ENCODE measurements at regions not wholly inside any gene's neighbourhood (a gene's known extent, or its start where the extent isn't known, plus 50 kb on each side); places are given as distances from the start of the nearest gene placed in this dataset.

GRCh38 chr3:159246385-159246784 lies 444.5 kb downstream of the MFSD1 start:
- no peak overlapping the region for H3K4me2 ChIP-seq (ENCODE audit: insufficient read depth, low read length)
- DNase-seq (ENCODE audit: extremely low read depth in 1 of 4, low spot score in 3 of 4) (no peak), FAIRE-seq (no peak), ATAC-seq (no peak)
- no TSS peak for BruUV-seq (replicated peaks)
- intact Hi-C loops (cut with micrococcal nuclease) (no loop called here), in situ Hi-C loops (cut with MboI) (no loop called here)
- ChIA-PET CTCF (ENCODE audit: low intra/inter-chr PET ratio) (no interaction called here), POLR2A (no interaction called here)
- H3K4me1 ChIP-seq (replicated peaks in 1 of 2; ENCODE audit: control insufficient read depth in 2 of 2, insufficient read depth in 2 of 2, low read length in 2 of 2) = no peaks in the 10 kb centered on the region
- no peak overlapping the region for H2AFZ ChIP-seq (ENCODE audit: low read depth, low read length)
- 0% methylated on average over 5 of the region's 5 CpGs for WGBS (ENCODE audit: insufficient coverage, low coverage, missing lambda C conversion rate)
- H3K27ac ChIP-seq (ENCODE audit: extremely low read depth, low read depth, low read length) = no peak overlapping the region
- no peaks in the 10 kb centered on the region for H3K27me3 ChIP-seq (ENCODE audit: control insufficient read depth in 2 of 2, insufficient read depth in 2 of 2, low read length in 2 of 2)
- no peaks in the 10 kb centered on the region; the same call in 1 of the 2 replicates for H3K9me3 ChIP-seq (replicated peaks; ENCODE audit: control insufficient read depth, insufficient read depth, low read depth, low read length)
- no peak overlapping the region for H3K4me3 ChIP-seq
- no peaks in the 10 kb centered on the region for H3K36me3 ChIP-seq (ENCODE audit: control insufficient read depth, insufficient read depth, low read length)
- no peak overlapping the region for H3K9ac ChIP-seq (ENCODE audit: insufficient read depth in 1 of 2, low read depth in 2 of 2, low read length in 2 of 2)
- no peaks in the 10 kb centered on the region for H3K9me1 ChIP-seq (ENCODE audit: control insufficient read depth, insufficient read depth, low read length)
- H3K79me2 ChIP-seq (ENCODE audit: control insufficient read depth, insufficient read depth, low read length) = no peaks in the 10 kb centered on the region
- no peak for TF ChIP-seq PURB (CRISPR knock-in tag; IDR thresholded peaks at IDR 0.05; ENCODE audit: low read depth)
- TF ChIP-seq, protein P1, sequence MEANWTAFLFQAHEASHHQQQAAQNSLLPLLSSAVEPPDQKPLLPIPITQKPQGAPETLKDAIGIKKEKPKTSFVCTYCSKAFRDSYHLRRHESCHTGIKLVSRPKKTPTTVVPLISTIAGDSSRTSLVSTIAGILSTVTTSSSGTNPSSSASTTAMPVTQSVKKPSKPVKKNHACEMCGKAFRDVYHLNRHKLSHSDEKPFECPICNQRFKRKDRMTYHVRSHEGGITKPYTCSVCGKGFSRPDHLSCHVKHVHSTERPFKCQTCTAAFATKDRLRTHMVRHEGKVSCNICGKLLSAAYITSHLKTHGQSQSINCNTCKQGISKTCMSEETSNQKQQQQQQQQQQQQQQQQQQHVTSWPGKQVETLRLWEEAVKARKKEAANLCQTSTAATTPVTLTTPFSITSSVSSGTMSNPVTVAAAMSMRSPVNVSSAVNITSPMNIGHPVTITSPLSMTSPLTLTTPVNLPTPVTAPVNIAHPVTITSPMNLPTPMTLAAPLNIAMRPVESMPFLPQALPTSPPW (CRISPR knock-in tag; IDR thresholded peaks at IDR 0.05) = no peak
- TF ChIP-seq CREB5 (CRISPR knock-in tag; IDR thresholded peaks at IDR 0.05) = no peak
- TF ChIP-seq ZNF449 (CRISPR knock-in tag; IDR thresholded peaks at IDR 0.05) = no peak
- TF ChIP-seq ZNF3 (CRISPR knock-in tag; IDR thresholded peaks at IDR 0.05) = no peak
- TF ChIP-seq ZNF239 (CRISPR knock-in tag; IDR thresholded peaks at IDR 0.05) = no peak
- TF ChIP-seq RFX1 (IDR thresholded peaks at IDR 0.05) = no peak
- TF ChIP-seq FOXO4 (CRISPR knock-in tag; IDR thresholded peaks at IDR 0.05) = no peak
- TF ChIP-seq E2F5 (CRISPR knock-in tag; IDR thresholded peaks at IDR 0.05) = no peak
- TF ChIP-seq DIDO1 (tag; IDR thresholded peaks at IDR 0.05; ENCODE audit: low read depth) = no peak
- TF ChIP-seq NFIC (IDR thresholded peaks at IDR 0.05) = no peak
- no peak for TF ChIP-seq TCF7 (IDR thresholded peaks at IDR 0.05; ENCODE audit: borderline replicate concordance)
- no peak for TF ChIP-seq CXXC5 (CRISPR knock-in tag; IDR thresholded peaks at IDR 0.05)
- TF ChIP-seq PTBP1 (IDR thresholded peaks at IDR 0.05; ENCODE audit: low read depth, low read length) = no peak
- no peak for TF ChIP-seq ZFP30 (CRISPR knock-in tag; IDR thresholded peaks at IDR 0.05; ENCODE audit: borderline replicate concordance)
- no peak for TF ChIP-seq E2F3 (CRISPR knock-in tag; IDR thresholded peaks at IDR 0.05)
- TF ChIP-seq MBD2 (IDR thresholded peaks at IDR 0.05; ENCODE audit: borderline replicate concordance, low read depth) = no peak
- no peaks in the 10 kb centered on the region for H4K20me1 ChIP-seq (replicated peaks; ENCODE audit: control insufficient read depth, insufficient read depth, low read length)
